ENCODE measurements at regions not wholly inside any gene's neighbourhood (a gene's known extent, or its start where the extent isn't known, plus 50 kb on each side); places are given as distances from the start of the nearest gene placed in this dataset.
"Not testable (repeated sequence)": the region's sequence is repeated elsewhere in the genome, so short reads cannot be mapped to it uniquely, and the experiment has no call there.

DNA sequence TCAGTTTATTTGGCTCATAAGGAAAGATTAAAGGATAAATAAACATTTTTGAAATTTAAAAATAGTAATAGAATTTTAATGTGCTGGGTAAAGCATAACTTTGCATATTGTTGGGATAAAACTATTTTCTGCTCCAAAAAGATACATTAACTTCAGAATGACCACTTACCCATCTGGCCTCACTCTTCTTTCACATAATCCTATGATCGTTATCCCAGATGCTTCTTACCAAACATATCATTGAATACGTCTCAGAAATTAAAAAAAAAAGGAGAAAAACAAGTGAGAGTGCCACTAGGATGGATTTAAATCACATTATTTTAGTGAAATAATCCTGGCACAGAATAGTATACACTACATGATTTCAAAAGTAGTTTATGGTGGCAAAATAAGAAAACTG, 677.5 kb upstream of the ZWINT start:
- Histone ChIP-seq H4K20me1 (no peaks in the 10 kb centered on the region), H3K4me2 (no peak overlapping the region), H3K9ac (no peak overlapping the region), H3K4me3 (no peak overlapping the region), H3K27me3 (no peaks in the 10 kb centered on the region), H3K4me1 (no peaks in the 10 kb centered on the region), H3K9me3 (no peaks in the 10 kb centered on the region), H3K27ac (no peak overlapping the region), H3K36me3 (no peaks in the 10 kb centered on the region)
- TF ChIP-seq Cebpa-rat (IDR thresholded peaks at IDR 0.05), result no peak

DNA sequence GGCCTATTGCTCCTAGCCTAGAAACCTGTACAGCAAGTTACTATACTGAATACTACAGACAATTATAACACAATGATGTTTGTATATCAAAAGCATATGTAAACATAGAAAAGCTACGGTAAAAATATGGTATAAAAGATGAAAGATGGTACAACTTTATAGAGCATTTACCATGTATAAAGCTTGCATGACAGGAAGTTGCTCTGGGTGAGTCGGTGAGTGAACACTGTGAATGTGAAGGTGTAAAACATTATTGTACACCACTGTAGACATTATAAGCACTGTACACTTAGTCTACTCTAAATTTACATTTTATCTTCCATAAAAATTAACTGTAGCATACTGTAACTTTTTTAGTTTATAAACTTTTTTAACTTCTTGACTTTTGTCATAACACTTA, 674.3 kb upstream of the ZWINT start:
- Histone ChIP-seq H4K20me1 (no peaks in the 10 kb centered on the region), H3K9me3 (peaks cover 14% of the 10 kb centered on the region), H3K4me2 (no peak overlapping the region), H3K4me1 (no peaks in the 10 kb centered on the region), H3K9ac (no peak overlapping the region), H3K4me3 (no peak overlapping the region), H3K36me3 (no peaks in the 10 kb centered on the region), H3K27ac (no peak overlapping the region), H3K27me3 (no peaks in the 10 kb centered on the region)
- no peak for TF ChIP-seq Cebpa-rat (IDR thresholded peaks at IDR 0.05)

DNA sequence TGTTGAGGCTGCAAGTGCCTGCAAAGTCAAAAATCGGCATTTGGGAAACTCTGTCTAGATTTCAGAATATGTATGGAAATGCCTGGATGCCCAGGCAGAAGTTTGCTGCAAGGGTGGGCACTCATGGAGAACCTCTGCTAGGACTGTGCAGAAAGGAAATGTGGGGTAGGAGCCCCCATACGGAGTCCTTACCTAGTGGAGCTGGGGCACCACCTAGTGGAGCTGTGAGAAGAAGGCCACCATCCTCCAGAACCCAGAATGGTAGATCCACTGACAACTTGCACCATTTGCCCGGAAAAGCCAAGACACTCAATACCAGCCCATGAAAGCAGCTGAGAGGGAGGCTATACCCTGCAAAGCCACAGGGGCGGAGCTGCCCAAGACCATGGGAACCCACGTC, 671.2 kb upstream of the ZWINT start:
- H3K27ac ChIP-seq, H4K20me1 ChIP-seq, H3K9ac ChIP-seq, H3K4me2 ChIP-seq, H3K4me3 ChIP-seq, H3K36me3 ChIP-seq, H3K4me1 ChIP-seq, H3K27me3 ChIP-seq: not testable (repeated sequence)
- H3K9me3 ChIP-seq, result peaks cover 14% of the 10 kb centered on the region

DNA sequence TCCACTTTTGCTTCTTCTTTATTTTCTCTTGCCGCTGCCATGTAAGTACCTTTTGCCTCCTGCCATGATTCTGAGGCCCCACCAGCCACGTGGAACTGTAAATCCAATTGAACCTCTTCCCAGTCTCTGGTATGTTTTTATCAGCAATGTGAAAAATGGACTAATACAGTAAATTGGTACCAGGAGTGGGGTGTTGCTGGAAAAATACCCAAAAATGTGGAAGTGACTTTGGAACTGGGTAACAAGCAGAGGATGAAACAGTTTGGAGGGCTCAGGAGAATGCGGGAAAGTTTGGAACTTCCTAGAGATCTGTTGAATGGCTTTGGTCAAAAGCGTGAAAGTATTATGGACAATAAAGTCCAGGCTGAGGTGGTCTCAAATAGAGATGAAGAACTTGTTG, 670.3 kb upstream of the ZWINT start:
- TF ChIP-seq Cebpa-rat (IDR thresholded peaks at IDR 0.05), result no peak
- Histone ChIP-seq H3K4me1 (no peaks in the 10 kb centered on the region), H3K4me3 (no peak overlapping the region), H3K27ac (no peak overlapping the region), H4K20me1 (no peaks in the 10 kb centered on the region), H3K9ac (no peak overlapping the region), H3K27me3 (no peaks in the 10 kb centered on the region), H3K4me2 (no peak overlapping the region), H3K36me3 (no peaks in the 10 kb centered on the region), H3K9me3 (peaks cover 14% of the 10 kb centered on the region)

DNA sequence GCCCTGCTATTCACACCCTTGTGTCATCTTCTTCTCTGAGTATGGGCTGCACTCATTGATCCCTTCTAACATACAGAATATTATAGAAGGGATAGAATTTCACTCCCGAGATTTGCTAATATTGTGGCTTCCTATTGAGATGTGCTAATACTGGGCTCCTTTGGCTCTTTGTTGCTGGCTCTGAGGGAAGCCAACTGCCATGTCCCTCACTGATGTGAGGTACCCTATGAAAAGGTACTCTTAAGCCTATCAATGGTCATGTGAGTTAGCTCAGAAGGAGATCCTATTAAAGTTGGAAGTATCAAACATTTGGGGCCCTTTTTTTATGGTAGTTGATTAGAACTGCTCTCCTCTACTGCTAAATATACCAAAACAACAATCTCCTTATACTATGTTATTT, 665.2 kb upstream of the ZWINT start:
- TF ChIP-seq Cebpa-rat (IDR thresholded peaks at IDR 0.05), result no peak
- H3K9ac ChIP-seq, result no peak overlapping the region

DNA sequence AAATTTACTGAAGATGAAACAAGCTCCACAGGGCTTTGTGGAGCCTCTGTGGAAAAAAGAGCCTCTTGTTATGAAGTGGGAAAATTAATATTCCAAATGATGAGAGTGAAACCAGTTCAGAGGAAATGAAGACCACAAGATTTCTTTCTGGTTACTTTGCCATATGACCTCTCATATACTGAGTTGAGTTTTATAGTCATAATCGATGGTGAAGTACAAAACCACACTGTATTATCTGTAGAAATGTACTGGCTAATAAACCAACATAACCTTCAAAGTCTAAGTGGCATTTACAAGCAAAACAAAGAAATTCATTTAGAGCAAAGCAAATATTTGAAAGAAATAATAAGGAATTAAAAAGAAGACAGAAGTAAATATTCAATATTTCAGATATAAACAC, 662.6 kb upstream of the ZWINT start:
- H3K36me3 ChIP-seq, result no peaks in the 10 kb centered on the region
- no peaks in the 10 kb centered on the region for H3K4me1 ChIP-seq
- H4K20me1 ChIP-seq, result no peaks in the 10 kb centered on the region
- H3K27me3 ChIP-seq, result no peaks in the 10 kb centered on the region
- H3K9ac ChIP-seq, result no peak overlapping the region
- no peaks in the 10 kb centered on the region for H3K9me3 ChIP-seq
- no peak for TF ChIP-seq Cebpa-rat (IDR thresholded peaks at IDR 0.05)
- H3K27ac ChIP-seq, result no peak overlapping the region
- no peak overlapping the region for H3K4me3 ChIP-seq
- H3K4me2 ChIP-seq, result no peak overlapping the region

More for the DNA sequence above, 665.2 kb upstream of the ZWINT start:
- no peaks in the 10 kb centered on the region for H3K27me3 ChIP-seq
- no peak overlapping the region for H3K4me3 ChIP-seq
- no peak overlapping the region for H3K4me2 ChIP-seq
- H3K4me1 ChIP-seq, result no peaks in the 10 kb centered on the region
- H4K20me1 ChIP-seq, result no peaks in the 10 kb centered on the region
- H3K36me3 ChIP-seq, result no peaks in the 10 kb centered on the region
- H3K27ac ChIP-seq, result no peak overlapping the region
- peaks cover 3% of the 10 kb centered on the region for H3K9me3 ChIP-seq

DNA sequence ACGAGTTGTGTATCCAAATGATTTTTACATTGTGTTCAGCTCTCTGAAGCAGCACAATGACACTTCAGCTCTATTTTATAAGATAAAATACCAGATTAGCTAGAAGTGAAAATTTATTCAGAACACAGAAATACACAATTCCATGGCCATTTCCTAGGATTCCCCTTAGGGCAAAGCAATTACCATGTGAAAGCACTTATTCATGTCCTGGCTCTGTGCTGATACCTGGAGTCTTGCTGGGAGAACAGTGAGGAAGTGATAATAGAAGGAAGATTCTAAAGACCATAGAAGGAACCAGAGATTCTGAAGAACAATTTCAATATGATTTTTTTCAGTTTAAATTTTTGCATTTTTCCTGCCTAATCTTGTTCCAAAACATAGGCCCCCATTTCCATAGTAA, 657.4 kb upstream of the ZWINT start:
- no peak overlapping the region for H3K27ac ChIP-seq
- no peak overlapping the region for H3K9ac ChIP-seq
- no peak overlapping the region for H3K4me2 ChIP-seq
- H3K36me3 ChIP-seq, result no peaks in the 10 kb centered on the region
- TF ChIP-seq Cebpa-rat (IDR thresholded peaks at IDR 0.05), result no peak
- no peak overlapping the region for H3K4me3 ChIP-seq
- H3K27me3 ChIP-seq, result no peaks in the 10 kb centered on the region
- H4K20me1 ChIP-seq, result no peaks in the 10 kb centered on the region
- H3K9me3 ChIP-seq, result no peaks in the 10 kb centered on the region
- no peaks in the 10 kb centered on the region for H3K4me1 ChIP-seq

DNA sequence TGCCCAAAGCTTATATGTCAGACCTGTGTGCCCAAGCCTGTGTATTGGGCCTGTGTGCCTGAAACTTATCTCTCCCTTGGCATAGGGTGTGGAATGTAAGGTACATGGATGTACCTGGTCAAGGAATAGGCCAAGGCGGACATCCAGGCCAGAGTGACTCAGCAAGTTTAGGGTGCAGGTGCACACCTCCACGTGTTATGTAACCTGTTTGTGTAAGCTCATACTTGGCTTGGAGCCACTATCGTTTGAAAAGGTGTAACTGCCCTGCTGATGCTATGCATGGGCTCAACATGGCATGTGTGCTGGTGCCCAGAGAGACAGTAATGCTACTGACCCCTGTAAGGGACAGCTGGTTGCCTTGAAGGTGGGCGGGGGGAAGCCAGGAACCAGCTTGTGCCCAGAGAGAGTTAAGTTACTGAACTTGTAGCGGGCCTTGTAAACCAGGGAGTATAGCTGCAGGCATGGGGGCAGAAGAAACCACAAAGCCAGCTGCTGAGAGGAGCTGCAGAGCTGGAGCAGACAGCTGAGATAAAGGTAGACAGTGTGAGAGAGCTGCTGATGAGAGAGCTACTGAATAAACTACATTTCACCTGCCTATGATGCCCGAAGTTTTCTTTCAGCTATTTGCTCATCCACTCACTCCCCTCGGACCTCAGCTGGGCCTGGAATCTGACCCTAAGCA, 656.4 kb upstream of the ZWINT start:
- Histone ChIP-seq H3K36me3 (no peaks in the 10 kb centered on the region), H3K4me1 (no peaks in the 10 kb centered on the region), H3K4me2 (no peak overlapping the region), H3K9me3 (no peaks in the 10 kb centered on the region), H3K9ac (no peak overlapping the region), H3K4me3 (no peak overlapping the region), H3K27me3 (no peaks in the 10 kb centered on the region), H3K27ac (no peak overlapping the region), H4K20me1 (no peaks in the 10 kb centered on the region)
- no peak for TF ChIP-seq Cebpa-rat (IDR thresholded peaks at IDR 0.05)

DNA sequence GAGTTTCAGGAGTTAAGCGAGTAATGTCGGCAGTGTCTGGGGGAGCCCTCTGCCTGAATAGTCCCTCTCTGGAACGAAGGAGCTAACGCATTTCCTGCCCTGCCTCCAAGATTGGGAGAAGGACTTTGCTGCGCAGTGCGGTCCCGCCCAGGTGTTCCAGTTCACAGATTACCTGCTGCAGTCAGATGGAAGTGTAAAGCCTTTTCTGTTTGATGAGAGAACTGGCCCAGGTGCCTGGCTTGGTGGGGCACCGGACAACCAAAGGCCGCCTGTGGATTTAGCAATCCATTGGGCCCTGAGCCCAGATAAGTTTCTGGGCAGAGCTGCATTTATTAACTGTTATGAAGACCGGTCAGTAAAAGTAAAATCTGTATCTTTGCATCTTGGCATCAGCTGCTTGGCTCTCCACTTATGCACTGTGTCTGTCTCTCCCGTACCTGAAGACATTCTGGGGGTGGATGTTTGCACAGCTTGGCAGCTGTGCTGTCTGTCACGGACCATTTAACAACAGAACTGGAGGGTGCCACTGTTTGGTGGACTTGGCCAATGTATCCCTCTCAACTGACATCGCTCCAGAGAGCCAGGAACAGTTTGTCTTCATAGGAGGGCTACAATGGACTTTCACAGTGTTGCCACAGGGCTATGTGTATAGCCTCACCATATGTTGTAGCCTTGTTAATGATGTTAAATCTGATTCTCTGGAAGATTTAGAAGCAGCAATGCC, 654.7 kb upstream of the ZWINT start:
- TF ChIP-seq Cebpa-rat (IDR thresholded peaks at IDR 0.05), result no peak
- Histone ChIP-seq H3K36me3 (no peaks in the 10 kb centered on the region), H3K27me3 (no peaks in the 10 kb centered on the region), H3K27ac (no peak overlapping the region), H3K4me3 (no peak overlapping the region), H4K20me1 (no peaks in the 10 kb centered on the region), H3K9me3 (no peaks in the 10 kb centered on the region), H3K9ac (no peak overlapping the region), H3K4me1 (no peaks in the 10 kb centered on the region), H3K4me2 (no peak overlapping the region)

DNA sequence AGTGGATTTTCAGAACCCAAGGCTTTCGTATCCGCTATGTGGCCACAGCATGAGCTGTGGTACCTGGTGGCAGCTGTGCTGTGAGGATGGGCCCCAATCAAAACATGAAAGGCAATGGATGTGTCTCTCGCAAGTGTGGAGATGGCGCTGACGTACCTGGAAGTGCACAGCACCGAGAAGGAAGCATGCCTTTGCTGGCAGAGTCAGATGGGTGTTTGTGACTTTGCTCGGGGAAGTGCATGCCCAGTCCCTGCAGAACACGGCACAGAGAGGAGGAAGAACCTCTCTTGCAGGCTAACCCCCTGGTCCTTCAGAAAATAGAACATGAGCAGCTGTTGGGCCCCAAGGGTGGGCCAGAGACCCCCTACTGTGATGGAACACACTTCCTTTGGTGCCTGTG, 654.1 kb upstream of the ZWINT start:
- H3K9me3 ChIP-seq, result no peaks in the 10 kb centered on the region
- TF ChIP-seq Cebpa-rat (IDR thresholded peaks at IDR 0.05), result no peak
- H3K27me3 ChIP-seq, result no peaks in the 10 kb centered on the region
- H3K9ac ChIP-seq, result no peak overlapping the region
- no peak overlapping the region for H3K27ac ChIP-seq
- H3K4me2 ChIP-seq, result no peak overlapping the region
- H3K36me3 ChIP-seq, result no peaks in the 10 kb centered on the region
- H3K4me3 ChIP-seq, result no peak overlapping the region
- H4K20me1 ChIP-seq, result no peaks in the 10 kb centered on the region
- no peaks in the 10 kb centered on the region for H3K4me1 ChIP-seq

Measured in BLaER1 (cell line).